Liver (tissue), 8 donors: ENCODE measurements at regions not wholly inside any gene's neighbourhood (a gene's known extent, or its start where the extent isn't known, plus 50 kb on each side); places are given as distances from the start of the nearest gene placed in this dataset.

Experiments
- DNase-seq: peaks from one replicate; pipeline ENCODE4 v3.0.0-alpha.2; 2017; ENCODE audit warnings: low spot score
- H3K27ac ChIP-seq, 2 donors: one replicate each; pipeline ENCODE4 v1.7.0; 2013; ENCODE audit warnings: inconsistent platforms in 2 of 2, low read length in 2 of 2, control low read depth in 1 of 2, low read depth in 1 of 2, mild to moderate bottlenecking in 1 of 2
- H3K27me3 ChIP-seq, 4 donors: one replicate each; pipeline versions ENCODE4 v1.6.1 to v1.7.0; 2013; ENCODE audit warnings: low read length in 3 of 4, inconsistent platforms in 1 of 4, mild to moderate bottlenecking in 1 of 4, moderate library complexity in 1 of 4; ENCODE audit not compliant: control insufficient read depth in 4 of 4, insufficient read depth in 4 of 4
- H3K36me3 ChIP-seq, 4 donors: one replicate each; pipeline versions ENCODE4 v1.6.1 to v1.7.0; 2013; ENCODE audit warnings: low read length in 3 of 4, mild to moderate bottlenecking in 3 of 4, low read depth in 1 of 4, moderate library complexity in 1 of 4; ENCODE audit not compliant: control insufficient read depth in 4 of 4, insufficient read depth in 3 of 4
- H3K4me1 ChIP-seq, 4 donors: one replicate each; pipeline versions ENCODE4 v1.6.1 to v1.7.0; 2013; ENCODE audit warnings: low read length in 3 of 4, mild to moderate bottlenecking in 3 of 4, moderate library complexity in 1 of 4; ENCODE audit not compliant: control insufficient read depth in 4 of 4, insufficient read depth in 4 of 4
- H3K4me3 ChIP-seq, 3 donors: one replicate each; pipeline versions ENCODE4 v1.6.1 to v1.7.0; 2013; ENCODE audit warnings: low read length in 3 of 3, control low read depth in 1 of 3, low read depth in 1 of 3, mild to moderate bottlenecking in 1 of 3
- H3K9ac ChIP-seq, 2 donors: one replicate each; pipeline ENCODE4 v1.7.0; 2013; ENCODE audit warnings: low read length in 2 of 2, mild to moderate bottlenecking in 2 of 2, moderate library complexity in 2 of 2, control low read depth in 1 of 2, low read depth in 1 of 2
- H3K9me3 ChIP-seq, 4 donors: one replicate each; pipeline versions ENCODE4 v1.6.1 to v1.7.0; 2013; ENCODE audit warnings: low read length in 3 of 4; ENCODE audit not compliant: control insufficient read depth in 4 of 4
- ATF3 ChIP-seq: IDR thresholded peaks from 2 replicates; pipeline ENCODE4 v1.6.1; 2016; ENCODE audit warnings: antibody characterized with exemption
- CTCF ChIP-seq: fragments of 150-350 bp; IDR thresholded peaks from 2 replicates; pipeline ENCODE4 v1.5.1; 2017; ENCODE audit warnings: improper control_type of control experiment, low read depth, low read length; ENCODE audit not compliant: missing input control
- EGR1 ChIP-seq, 2 donors: IDR thresholded peaks; 2 replicates each; pipeline ENCODE4 v1.6.1; 2016 to 2018; ENCODE audit warnings: antibody characterized with exemption in 2 of 2, low read depth in 2 of 2
- FOXA1 ChIP-seq: IDR thresholded peaks from 2 replicates; pipeline ENCODE4 v1.6.1; 2016; ENCODE audit warnings: antibody characterized with exemption
- FOXA2 ChIP-seq: IDR thresholded peaks from 2 replicates; pipeline ENCODE4 v1.6.1; 2016; ENCODE audit warnings: antibody characterized with exemption
- GABPA ChIP-seq, 2 donors: IDR thresholded peaks in 1 of 2; conservative IDR thresholded peaks in 1 of 2; 2 replicates each; pipeline ENCODE4 v1.6.1; 2016; ENCODE audit warnings: antibody characterized with exemption in 2 of 2, mild to moderate bottlenecking in 1 of 2, moderate library complexity in 1 of 2
- HNF4A ChIP-seq, 2 donors: conservative IDR thresholded peaks; 2 replicates each; pipeline ENCODE4 v1.6.1; 2016; ENCODE audit warnings: antibody characterized with exemption in 2 of 2, mild to moderate bottlenecking in 2 of 2
- HNF4G ChIP-seq: IDR thresholded peaks from 2 replicates; pipeline ENCODE4 v1.6.1; 2016; ENCODE audit warnings: antibody characterized with exemption
- JUND ChIP-seq, 2 donors: IDR thresholded peaks; 2 replicates each; pipeline ENCODE4 v1.6.1; 2016; ENCODE audit warnings: antibody characterized with exemption in 2 of 2
- MAX ChIP-seq: IDR thresholded peaks from 2 replicates; pipeline ENCODE4 v1.6.1; 2016; ENCODE audit warnings: antibody characterized with exemption
- NR2F2 ChIP-seq: IDR thresholded peaks from 2 replicates; pipeline ENCODE4 v1.6.1; 2016; ENCODE audit warnings: antibody characterized with exemption
- RAD21 ChIP-seq, 2 donors: IDR thresholded peaks; 2 replicates each; pipeline ENCODE4 v1.6.1; 2016; ENCODE audit warnings: antibody characterized with exemption in 2 of 2, mild to moderate bottlenecking in 2 of 2
- REST ChIP-seq: IDR thresholded peaks from 2 replicates; pipeline ENCODE4 v1.6.1; 2016; ENCODE audit warnings: antibody characterized with exemption, mild to moderate bottlenecking
- SP1 ChIP-seq: IDR thresholded peaks from 2 replicates; pipeline ENCODE4 v1.6.1; 2018; ENCODE audit warnings: antibody characterized with exemption, mild to moderate bottlenecking
- TAF1 ChIP-seq: conservative IDR thresholded peaks from 2 replicates; pipeline ENCODE4 v1.6.1; 2016; ENCODE audit warnings: antibody characterized with exemption, mild to moderate bottlenecking
- WGBS: extraction: QIAGEN DNeasy Blood & Tissue Kit; methylation state at CpG from one replicate; pipeline ENCODE4 v1.1.7; 2013; 5-methylcytosine and 5-hydroxymethylcytosine counted together
- donor health status: healthy.
- donor health status: healthy.
- donor health status: healthy.
- donor health status: healthy.
- donor health status: healthy.

- no peak for TF ChIP-seq CTCF
Observed at GRCh38 chr13:73244467-73244866, 185.7 kb downstream of the KLF5 start (continued).

- H3K9me3 ChIP-seq = no peaks in the 10 kb centered on the region
- no peak overlapping the region for H3K27ac ChIP-seq
- H3K9ac ChIP-seq = no peak overlapping the region
- no peaks in the 10 kb centered on the region for H3K36me3 ChIP-seq
- no peaks in the 10 kb centered on the region for H3K4me1 ChIP-seq
- 87% methylated on average over 2 of the region's 2 CpGs for WGBS
- TF ChIP-seq REST = no peak
- no peak for DNase-seq
- H3K27me3 ChIP-seq = no peaks in the 10 kb centered on the region
- no peak overlapping the region for H3K4me3 ChIP-seq
Observed at GRCh38 chr13:73242515-73243015, 183.8 kb downstream of the KLF5 start.

- no peak for DNase-seq
- Histone ChIP-seq H3K9me3 (no peaks in the 10 kb centered on the region), H3K27ac (no peak overlapping the region), H3K36me3 (no peaks in the 10 kb centered on the region), H3K9ac (no peak overlapping the region), H3K27me3 (no peaks in the 10 kb centered on the region), H3K4me1 (no peaks in the 10 kb centered on the region), H3K4me3 (no peak overlapping the region)
- TF ChIP-seq NR2F2 (no peak), REST (no peak), SP1 (no peak), EGR1 (IDR thresholded peaks at IDR 0.05; ENCODE audit: low read depth in 2 of 2) (no peak), GABPA (IDR thresholded peaks at IDR 0.05 in 1 of 2, conservative IDR thresholded peaks at IDR 0.05 in 1 of 2) (no peak), HNF4A (conservative IDR thresholded peaks at IDR 0.05) (no peak), TAF1 (no peak), FOXA2 (no peak), MAX (no peak), RAD21 (IDR thresholded peaks at IDR 0.05) (no peak), FOXA1 (no peak), CTCF (no peak), ATF3 (no peak), HNF4G (no peak), JUND (IDR thresholded peaks at IDR 0.05) (no peak)
- WGBS = 48% methylated on average over 1 of the region's 1 CpG
Observed at GRCh38 chr13:73240193-73240592, 181.4 kb downstream of the KLF5 start.
